Natural killer cell (primary cell): ENCODE measurements at regions not wholly inside any gene's neighbourhood (a gene's known extent, or its start where the extent isn't known, plus 50 kb on each side); places are given as distances from the start of the nearest gene placed in this dataset.

Experiments
- ATAC-seq, 3 donors: fragments of 150-1000 bp in 2 of 3; fragments of 200-7000 bp in 1 of 3; cut with Tn5 transposase; 1 replicate in 1 of 3; 2 replicates in 2 of 3; pipeline ENCODE4 v1.10.0; 2021; ENCODE audit warnings: mild to moderate bottlenecking in 2 of 3, moderate library complexity in 2 of 3
- DNase-seq, 2 donors: peaks; one replicate each; pipeline versions ENCODE4 v3.0.0 to v3.0.0-alpha.2; 2013 to 2021; ENCODE audit warnings: mixed read lengths in 1 of 2
- H3K27ac ChIP-seq: one replicate; pipeline ENCODE4 v1.5.1; 2013; ENCODE audit warnings: mild to moderate bottlenecking, low read length
- H3K27me3 ChIP-seq: one replicate; pipeline ENCODE4 v1.6.1; 2013; ENCODE audit warnings: low read length; ENCODE audit not compliant: control insufficient read depth, insufficient read depth
- H3K36me3 ChIP-seq: one replicate; pipeline ENCODE4 v1.6.1; 2013; ENCODE audit warnings: low read length; ENCODE audit not compliant: control insufficient read depth, insufficient read depth
- H3K4me1 ChIP-seq: one replicate; pipeline ENCODE4 v1.6.1; 2013; ENCODE audit warnings: low read length; ENCODE audit not compliant: control insufficient read depth, insufficient read depth
- H3K4me3 ChIP-seq: one replicate; pipeline ENCODE4 v1.5.1; 2013; ENCODE audit warnings: low read length
- H3K9me3 ChIP-seq: one replicate; pipeline ENCODE4 v1.6.1; 2013; ENCODE audit warnings: low read length; ENCODE audit not compliant: control insufficient read depth, insufficient read depth
- H3K27ac Mint-ChIP-seq, 2 donors: one replicate each; pipeline ENCODE4 v1.8.0; 2022; ENCODE audit warnings: mild to moderate bottlenecking in 2 of 2, mixed read lengths in 2 of 2, moderate library complexity in 1 of 2
- H3K27me3 Mint-ChIP-seq, 2 donors: one replicate each; pipeline ENCODE4 v1.8.0; 2022; ENCODE audit warnings: low read depth in 2 of 2, mixed read lengths in 2 of 2
- H3K36me3 Mint-ChIP-seq: one replicate; pipeline ENCODE4 v1.8.0; 2022; ENCODE audit warnings: mixed read lengths
- H3K4me1 Mint-ChIP-seq, 2 donors: one replicate each; pipeline ENCODE4 v1.8.0; 2022; ENCODE audit warnings: mixed read lengths in 2 of 2
- H3K4me3 Mint-ChIP-seq: one replicate; pipeline ENCODE4 v1.8.0; 2022; ENCODE audit warnings: mild to moderate bottlenecking, moderate library complexity, mixed read lengths
- H3K9me3 Mint-ChIP-seq, 2 donors: one replicate each; pipeline ENCODE4 v1.8.0; 2022; ENCODE audit warnings: mixed read lengths in 2 of 2
- WGBS: methylation state at CpG from one replicate; pipeline ENCODE4 v1.1.7; 2013; ENCODE audit warnings: missing lambda C conversion rate; ENCODE audit not compliant: insufficient coverage; 5-methylcytosine and 5-hydroxymethylcytosine counted together
- intact Hi-C: fragments of 100-400 bp; cut with micrococcal nuclease; formaldehyde crosslinking; loops from one replicate; pipeline ENCODE4 v1.14.2; 2022
- TF ChIP-seq, protein P1 (sequence below): fragments of 200-600 bp; IDR thresholded peaks from one replicate; pipeline ENCODE4 v1.8.0; 2022; ENCODE audit warnings: antibody characterized with exemption

DNA sequence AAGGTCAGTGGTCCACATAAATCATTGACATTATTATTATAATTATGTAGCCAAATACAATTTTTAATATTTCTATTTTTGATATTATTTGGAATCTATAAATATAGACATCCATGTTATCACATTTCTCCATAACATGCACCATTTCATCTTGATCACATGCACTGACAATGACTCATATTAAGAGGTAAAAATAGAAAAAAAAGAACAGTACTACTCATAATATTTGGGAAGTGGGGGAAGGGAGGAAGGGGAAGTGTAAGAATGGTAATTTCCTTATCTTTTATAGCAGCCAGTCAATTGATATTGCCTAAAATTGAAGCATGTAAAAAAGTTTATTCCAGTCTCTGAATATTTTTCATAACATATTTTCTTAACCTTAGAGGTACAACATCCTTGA, 72.3 kb downstream of the ADM start:
- H3K27me3 ChIP-seq: peaks cover 4% of the 10 kb centered on the region
- Mint-ChIP-seq H3K4me1 (no peaks in the 10 kb centered on the region), H3K9me3 (no peaks in the 10 kb centered on the region), H3K27ac (no peak overlapping the region), H3K27me3 (peaks cover 5 to 23% of the 10 kb centered on the region in 2 donors), H3K36me3 (no peaks in the 10 kb centered on the region), H3K4me3 (no peak overlapping the region)
- ATAC-seq (no peak), DNase-seq (no peak)
- H3K4me1 ChIP-seq: no peaks in the 10 kb centered on the region
- no peaks in the 10 kb centered on the region for H3K36me3 ChIP-seq
- H3K9me3 ChIP-seq: no peaks in the 10 kb centered on the region
- intact Hi-C loops: no loop called here
- H3K27ac ChIP-seq: no peak overlapping the region
- TF ChIP-seq, protein P1, sequence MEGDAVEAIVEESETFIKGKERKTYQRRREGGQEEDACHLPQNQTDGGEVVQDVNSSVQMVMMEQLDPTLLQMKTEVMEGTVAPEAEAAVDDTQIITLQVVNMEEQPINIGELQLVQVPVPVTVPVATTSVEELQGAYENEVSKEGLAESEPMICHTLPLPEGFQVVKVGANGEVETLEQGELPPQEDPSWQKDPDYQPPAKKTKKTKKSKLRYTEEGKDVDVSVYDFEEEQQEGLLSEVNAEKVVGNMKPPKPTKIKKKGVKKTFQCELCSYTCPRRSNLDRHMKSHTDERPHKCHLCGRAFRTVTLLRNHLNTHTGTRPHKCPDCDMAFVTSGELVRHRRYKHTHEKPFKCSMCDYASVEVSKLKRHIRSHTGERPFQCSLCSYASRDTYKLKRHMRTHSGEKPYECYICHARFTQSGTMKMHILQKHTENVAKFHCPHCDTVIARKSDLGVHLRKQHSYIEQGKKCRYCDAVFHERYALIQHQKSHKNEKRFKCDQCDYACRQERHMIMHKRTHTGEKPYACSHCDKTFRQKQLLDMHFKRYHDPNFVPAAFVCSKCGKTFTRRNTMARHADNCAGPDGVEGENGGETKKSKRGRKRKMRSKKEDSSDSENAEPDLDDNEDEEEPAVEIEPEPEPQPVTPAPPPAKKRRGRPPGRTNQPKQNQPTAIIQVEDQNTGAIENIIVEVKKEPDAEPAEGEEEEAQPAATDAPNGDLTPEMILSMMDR: no peak
- H3K4me3 ChIP-seq: no peak overlapping the region

DNA sequence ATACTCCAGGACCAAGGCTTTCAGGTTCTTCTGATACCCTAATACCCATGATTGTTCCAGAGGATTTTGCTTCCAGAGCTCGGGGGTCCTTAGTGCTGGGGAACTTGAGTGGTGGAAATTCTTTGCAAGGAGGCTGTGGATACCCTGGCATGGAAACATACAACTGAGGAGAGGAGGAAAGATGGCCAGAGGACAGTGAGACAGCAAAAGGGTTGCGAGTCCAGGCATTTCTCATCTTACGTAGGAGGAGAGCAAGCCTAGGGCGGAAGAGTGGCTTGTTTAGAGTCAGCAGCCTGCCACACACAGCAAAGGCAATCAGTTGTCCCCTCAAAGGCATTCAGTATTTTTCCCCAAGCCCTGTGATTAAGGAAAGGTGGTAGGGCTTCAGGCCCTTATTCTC, 73.5 kb downstream of the ADM start:
- Histone ChIP-seq H3K4me3 (no peak overlapping the region), H3K4me1 (no peaks in the 10 kb centered on the region), H3K27me3 (peaks cover 4% of the 10 kb centered on the region), H3K9me3 (no peaks in the 10 kb centered on the region), H3K36me3 (no peaks in the 10 kb centered on the region), H3K27ac (no peak overlapping the region)
- Mint-ChIP-seq H3K27me3 (peaks cover 8 to 22% of the 10 kb centered on the region in 2 donors), H3K4me1 (no peaks in the 10 kb centered on the region), H3K4me3 (no peak overlapping the region), H3K9me3 (no peaks in the 10 kb centered on the region), H3K27ac (no peak overlapping the region), H3K36me3 (no peaks in the 10 kb centered on the region)
- TF ChIP-seq, protein P1: no peak
- ATAC-seq (no peak), DNase-seq (no peak)
- intact Hi-C loops: no loop called here
- 92% methylated on average over 4 of the region's 4 CpGs for WGBS

DNA sequence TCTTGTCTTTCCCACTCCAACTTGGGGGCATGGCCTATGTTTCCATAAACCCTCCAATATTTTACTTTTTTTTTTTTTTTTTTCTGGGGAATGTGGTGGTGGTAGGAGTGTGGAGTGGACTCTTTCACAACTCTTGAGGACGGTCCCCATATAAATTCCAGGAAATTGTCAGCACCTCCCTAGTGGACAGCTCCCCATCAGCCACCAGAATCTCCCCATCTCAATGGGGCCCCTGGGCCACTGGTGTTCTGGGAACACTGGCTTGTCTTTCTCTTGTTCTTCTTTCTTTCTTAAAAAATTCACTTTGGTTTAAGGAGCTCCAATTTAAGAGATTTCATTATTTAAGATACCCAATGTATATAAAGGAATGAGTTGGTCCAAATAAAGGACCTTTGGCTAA, 74.1 kb downstream of the ADM start:
- Mint-ChIP-seq H3K4me3 (no peak overlapping the region), H3K27me3 (peaks cover 8 to 22% of the 10 kb centered on the region in 2 donors), H3K36me3 (no peaks in the 10 kb centered on the region), H3K27ac (no peak overlapping the region), H3K9me3 (no peaks in the 10 kb centered on the region), H3K4me1 (no peaks in the 10 kb centered on the region)
- H3K36me3 ChIP-seq: no peaks in the 10 kb centered on the region
- 100% methylated on average over 1 of the region's 1 CpG for WGBS
- H3K9me3 ChIP-seq: no peaks in the 10 kb centered on the region
- H3K4me1 ChIP-seq: no peaks in the 10 kb centered on the region
- no peak overlapping the region for H3K27ac ChIP-seq
- TF ChIP-seq, protein P1: no peak
- peaks cover 4% of the 10 kb centered on the region for H3K27me3 ChIP-seq
- H3K4me3 ChIP-seq: no peak overlapping the region
- DNase-seq (no peak), ATAC-seq (no peak)
- intact Hi-C loops: no loop called here

DNA sequence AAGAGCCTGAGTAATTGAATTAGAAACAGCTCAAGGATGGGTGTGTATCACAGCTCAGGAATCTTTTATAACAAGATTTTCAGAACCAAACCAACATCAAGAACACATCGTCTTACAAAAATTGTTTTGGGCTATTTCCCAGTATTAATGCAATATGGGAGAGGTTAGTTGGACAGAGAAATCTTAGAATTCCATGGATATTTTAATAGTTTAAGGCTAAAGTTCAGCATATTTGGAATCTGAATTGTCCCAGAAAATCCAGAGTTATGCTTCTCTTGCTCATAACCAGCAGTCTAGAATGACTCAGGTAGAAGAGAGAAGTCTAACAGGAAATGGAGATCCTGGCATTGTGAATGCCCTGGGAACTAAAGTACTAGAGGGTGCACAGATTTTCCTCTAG, 74.6 kb downstream of the ADM start:
- Histone ChIP-seq H3K4me3 (no peak overlapping the region), H3K27me3 (peaks cover 4% of the 10 kb centered on the region)
- no peak for ATAC-seq

More for the DNA sequence above, 74.6 kb downstream of the ADM start:
- no peaks in the 10 kb centered on the region for H3K9me3 ChIP-seq
- Mint-ChIP-seq H3K27me3 (peaks cover 8 to 22% of the 10 kb centered on the region in 2 donors), H3K9me3 (no peaks in the 10 kb centered on the region), H3K4me3 (no peak overlapping the region), H3K27ac (no peak overlapping the region), H3K36me3 (no peaks in the 10 kb centered on the region), H3K4me1 (no peaks in the 10 kb centered on the region)
- H3K36me3 ChIP-seq: no peaks in the 10 kb centered on the region
- TF ChIP-seq, protein P1: no peak
- WGBS: no CpG with 5 or more reads among the region's 1 CpG
- intact Hi-C loops: no loop called here
- no peak for DNase-seq
- no peak overlapping the region for H3K27ac ChIP-seq
- H3K4me1 ChIP-seq: no peaks in the 10 kb centered on the region
